H1 (cell line): ENCODE measurements at regions not wholly inside any gene's neighbourhood (a gene's known extent, or its start where the extent isn't known, plus 50 kb on each side); places are given as distances from the start of the nearest gene placed in this dataset.

Source experiments
- CTCF ChIA-PET: fragments of 300-600 bp; sonication (Branson Sonifier 250); formaldehyde crosslinking; loops from one replicate; lab custom pipeline; 2021; ENCODE audit not compliant: partially characterized antibody; lab: Charles Lee
- POLR2A ChIA-PET: fragments of 300-600 bp; sonication (Branson Sonifier 250); formaldehyde crosslinking; loops from one replicate; lab custom pipeline; 2021; ENCODE audit warnings: inconsistent platforms; ENCODE audit not compliant: partially characterized antibody; lab: Charles Lee
- DNase-seq, 2 experiments: peaks; one replicate each; pipeline versions ENCODE4 v3.0.0 to v3.0.0-alpha.2; 2010 to 2022; ENCODE audit warnings: low spot score in 2 of 2, low read depth in 1 of 2, mixed read lengths in 1 of 2
- FAIRE-seq: peaks from 2 replicates; lab custom pipeline; 2011; peaks lifted over from hg19 to GRCh38; lab: Jason Lieb, UNC
- H2AFZ ChIP-seq: 2 replicates; pipeline ENCODE4 v1.8.1; 2012; ENCODE audit warnings: low read length, inconsistent platforms
- H2AK5ac ChIP-seq: 2 replicates; pipeline ENCODE4 v1.6.1; 2013; ENCODE audit warnings: low read depth, low read length
- H2BK120ac ChIP-seq: replicated peaks from 2 replicates; pipeline ENCODE3; 2013; ENCODE audit warnings: low read depth, low read length, inconsistent platforms
- H2BK12ac ChIP-seq: 2 replicates; pipeline ENCODE4 v1.6.1; 2013; ENCODE audit warnings: low read depth, low read length
- H2BK15ac ChIP-seq: 2 replicates; pipeline ENCODE4 v1.6.1; 2013; ENCODE audit warnings: low read length
- H2BK20ac ChIP-seq: 2 replicates; pipeline ENCODE4 v1.6.1; 2013; ENCODE audit warnings: low read length
- H2BK5ac ChIP-seq: 2 replicates; pipeline ENCODE4 v1.6.1; 2013; ENCODE audit warnings: low read depth, low read length
- H3K14ac ChIP-seq: 2 replicates; pipeline ENCODE4 v1.6.1; 2013; ENCODE audit warnings: inconsistent platforms; ENCODE audit not compliant: insufficient read length
- H3K18ac ChIP-seq: 2 replicates; pipeline ENCODE4 v1.6.1; 2013; ENCODE audit warnings: low read length; ENCODE audit errors: extremely low read depth
- H3K23ac ChIP-seq: 2 replicates; pipeline ENCODE4 v1.6.1; 2013; ENCODE audit warnings: inconsistent platforms; ENCODE audit not compliant: insufficient read length
- H3K23me2 ChIP-seq: 2 replicates; pipeline ENCODE4 v1.6.1; 2013; ENCODE audit warnings: low read depth, low read length
- H3K27ac ChIP-seq: 2 replicates; pipeline ENCODE4 v1.6.1; 2011; ENCODE audit warnings: low read depth, low read length, inconsistent platforms
- H3K27me3 ChIP-seq, 4 experiments: replicated peaks in 1 of 4; 1 replicate in 1 of 4; 2 replicates in 3 of 4; pipeline versions ENCODE4 v1.6.1 to v1.8.1; 2011 to 2013; ENCODE audit warnings: low read length in 3 of 4, mild to moderate bottlenecking in 3 of 4, inconsistent platforms in 2 of 4, mixed read lengths in 2 of 4, moderate library complexity in 1 of 4; ENCODE audit not compliant: control insufficient read depth in 3 of 4, insufficient read depth in 3 of 4; ENCODE audit errors: extremely low read depth in 1 of 4
- H3K36me3 ChIP-seq, 4 experiments: 2 replicates each; pipeline versions ENCODE4 v1.6.1 to v1.8.1; 2011 to 2013; ENCODE audit warnings: mild to moderate bottlenecking in 4 of 4, low read length in 3 of 4, moderate library complexity in 2 of 4, control low read depth in 1 of 4, inconsistent platforms in 1 of 4; ENCODE audit not compliant: insufficient read depth in 4 of 4, control insufficient read depth in 2 of 4
- H3K4ac ChIP-seq: replicated peaks from 2 replicates; pipeline ENCODE3; 2013; ENCODE audit warnings: low read length, low read depth, mixed read lengths, inconsistent platforms; ENCODE audit not compliant: insufficient read length
- H3K4me1 ChIP-seq, 4 experiments: replicated peaks in 1 of 4; 1 replicate in 1 of 4; 2 replicates in 3 of 4; pipeline versions ENCODE4 v1.6.1 to v1.8.1; 2011 to 2013; ENCODE audit warnings: low read length in 3 of 4, inconsistent platforms in 2 of 4, mixed read lengths in 1 of 4; ENCODE audit not compliant: insufficient read depth in 4 of 4, control insufficient read depth in 3 of 4
- H3K4me2 ChIP-seq, 2 experiments: 2 replicates each; pipeline versions ENCODE4 v1.6.1 to v1.8.1; 2011 to 2013; ENCODE audit warnings: low read depth in 2 of 2, low read length in 2 of 2, control low read depth in 1 of 2, inconsistent platforms in 1 of 2, mild to moderate bottlenecking in 1 of 2; ENCODE audit not compliant: insufficient read depth in 1 of 2
- H3K4me3 ChIP-seq, 4 experiments: fragments of 200-600, 300-600 bp in 1 of 4; sonication (generic), shearing (Covaris generic), sonication (Bioruptor Twin) in 1 of 4; 2 replicates each; pipeline versions ENCODE4 v1.5.1 to v1.8.1; 2011 to 2016; ENCODE audit warnings: low read length in 4 of 4, low read depth in 3 of 4, control low read depth in 2 of 4, inconsistent platforms in 2 of 4, mild to moderate bottlenecking in 2 of 4, mixed read lengths in 1 of 4, moderate library complexity in 1 of 4; ENCODE audit not compliant: insufficient read depth in 2 of 4; ENCODE audit errors: extremely low read depth in 1 of 4
- H3K56ac ChIP-seq: replicated peaks from 2 replicates; pipeline ENCODE3; 2013; ENCODE audit warnings: low read depth, mild to moderate bottlenecking, mixed read lengths, low read length, inconsistent platforms; ENCODE audit not compliant: insufficient read length
- H3K79me1 ChIP-seq: 2 replicates; pipeline ENCODE4 v1.6.1; 2013; ENCODE audit warnings: low read depth, low read length, control low read depth
- H3K79me2 ChIP-seq, 2 experiments: 2 replicates each; pipeline versions ENCODE4 v1.6.1 to v1.8.1; 2012 to 2013; ENCODE audit warnings: low read length in 2 of 2, mild to moderate bottlenecking in 2 of 2, inconsistent platforms in 1 of 2; ENCODE audit not compliant: insufficient read depth in 2 of 2, control insufficient read depth in 1 of 2
- H3K9ac ChIP-seq, 4 experiments: replicated peaks in 1 of 4; 1 replicate in 1 of 4; 2 replicates in 3 of 4; pipeline versions ENCODE4 v1.6.1 to v1.8.1; 2011 to 2013; ENCODE audit warnings: low read depth in 3 of 4, low read length in 3 of 4, control low read depth in 2 of 4, mild to moderate bottlenecking in 2 of 4, moderate library complexity in 2 of 4, inconsistent platforms in 1 of 4; ENCODE audit errors: extremely low read depth in 1 of 4
- H3K9me3 ChIP-seq, 2 experiments: 2 replicates each; pipeline versions ENCODE4 v1.6.1 to v1.8.1; 2012 to 2013; ENCODE audit warnings: mild to moderate bottlenecking in 2 of 2, moderate library complexity in 2 of 2, control low read depth in 1 of 2, inconsistent platforms in 1 of 2, low read depth in 1 of 2, low read length in 1 of 2, mixed read lengths in 1 of 2; ENCODE audit not compliant: insufficient read depth in 2 of 2
- H4K20me1 ChIP-seq, 2 experiments: replicated peaks in 1 of 2; 2 replicates each; pipeline versions ENCODE3 to v1.8.1; 2011 to 2013; ENCODE audit warnings: inconsistent platforms in 2 of 2, low read length in 2 of 2, mild to moderate bottlenecking in 1 of 2; ENCODE audit not compliant: insufficient read depth in 2 of 2, control insufficient read depth in 1 of 2
- H4K5ac ChIP-seq: 2 replicates; pipeline ENCODE4 v1.6.1; 2013; ENCODE audit warnings: low read length, low read depth, mixed read lengths, inconsistent platforms; ENCODE audit not compliant: insufficient read length
- H4K8ac ChIP-seq: 2 replicates; pipeline ENCODE4 v1.8.0; 2013; ENCODE audit warnings: mild to moderate bottlenecking, moderate library complexity, low read length, inconsistent platforms; ENCODE audit not compliant: insufficient read depth; ENCODE audit errors: extremely low read depth
- H4K91ac ChIP-seq: replicated peaks from 2 replicates; pipeline ENCODE3; 2013; ENCODE audit warnings: low read length, mixed read lengths, inconsistent platforms; ENCODE audit not compliant: insufficient read length
- PHF8 ChIP-seq: fragments of 200-600 bp; sonication (generic); conservative IDR thresholded peaks from 2 replicates; pipeline ENCODE4 v1.7.1; 2012; ENCODE audit warnings: low read depth, mild to moderate bottlenecking, inconsistent platforms, low read length, moderate library complexity
- SIN3A ChIP-seq, 2 experiments: IDR thresholded peaks in 1 of 2; conservative IDR thresholded peaks in 1 of 2; 2 replicates each; pipeline ENCODE4 v1.6.1; 2011 to 2012; ENCODE audit warnings: low read length in 2 of 2, improper control_type of control experiment in 1 of 2, low read depth in 1 of 2, mild to moderate bottlenecking in 1 of 2
- SP2 ChIP-seq: IDR thresholded peaks from 2 replicates; pipeline ENCODE4 v1.6.1; 2012; ENCODE audit warnings: mild to moderate bottlenecking, low read length, inconsistent platforms
- TBP ChIP-seq: IDR thresholded peaks from 2 replicates; pipeline ENCODE4 v1.6.1; 2011; ENCODE audit warnings: low read depth, low read length, improper control_type of control experiment
- WGBS, 2 experiments: shearing (Covaris generic) in 1 of 2; methylation state at CpG; one replicate each; pipeline versions ENCODE4 v1.1.6 to v1.1.7; 2013 to 2015; ENCODE audit warnings: low lambda C conversion rate in 2 of 2, mixed read lengths in 2 of 2, inconsistent platforms in 1 of 2, low coverage in 1 of 2, missing lambda C conversion rate in 1 of 2; ENCODE audit not compliant: insufficient replicate concordance in 2 of 2, insufficient coverage in 1 of 2, insufficient read length in 1 of 2; ENCODE audit errors: extremely low coverage in 1 of 2, missing lambda C conversion rate in 1 of 2; 5-methylcytosine and 5-hydroxymethylcytosine counted together

DNA sequence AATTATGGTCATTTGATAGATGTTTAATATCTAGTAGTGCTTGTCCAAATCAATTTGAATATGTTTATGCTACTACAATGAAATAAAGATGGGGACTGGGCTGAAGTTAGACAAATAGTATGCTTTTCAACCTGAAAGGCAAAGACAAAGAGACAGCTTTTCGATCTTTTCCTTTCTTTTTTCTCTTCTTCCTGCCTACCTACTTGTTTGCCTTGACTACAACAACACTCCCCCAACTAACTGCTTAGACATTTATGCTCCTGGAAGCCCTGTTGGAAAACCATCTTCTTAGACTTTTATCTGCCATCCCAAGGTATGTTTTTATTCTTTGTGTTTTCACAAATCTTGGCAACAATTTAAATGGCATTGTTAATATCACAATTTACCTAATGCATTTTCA, 374.4 kb upstream of the DDI1 start:
- Histone ChIP-seq H3K23me2 (no peaks in the 10 kb centered on the region), H3K9me3 (no peaks in the 10 kb centered on the region), H2AFZ (no peak overlapping the region)
- TF ChIP-seq SIN3A (conservative IDR thresholded peaks at IDR 0.05 in 1 of 2, IDR thresholded peaks at IDR 0.05 in 1 of 2; ENCODE audit: low read depth in 1 of 2, low read length in 2 of 2) (no peak), PHF8 (no peak), SP2 (no peak), TBP (no peak)
- TF ChIP-seq, all 59 proteins: peak for 0
- Histone ChIP-seq H3K23ac (no peak overlapping the region), H3K79me2 (no peaks in the 10 kb centered on the region), H3K14ac (no peak overlapping the region), H3K9ac (no peak overlapping the region), H3K27ac (no peak overlapping the region), H2BK5ac (no peak overlapping the region), H2BK120ac (no peak overlapping the region), H3K4me2 (no peak overlapping the region), H3K56ac (no peak overlapping the region), H2BK15ac (no peak overlapping the region), H3K4me3 (no peak overlapping the region), H2AK5ac (no peak overlapping the region), H4K5ac (no peak overlapping the region), H4K8ac (no peak overlapping the region), H3K27me3 (no peaks in the 10 kb centered on the region), H2BK12ac (no peak overlapping the region), H3K36me3 (no peaks in the 10 kb centered on the region), H3K79me1 (no peaks in the 10 kb centered on the region), H3K4me1 (no peaks in the 10 kb centered on the region), H3K18ac (no peak overlapping the region), H4K20me1 (no peaks in the 10 kb centered on the region), H3K4ac (no peak overlapping the region), H4K91ac (no peak overlapping the region), H2BK20ac (no peak overlapping the region)
- 45% methylated on average over 1 of the region's 1 CpG; no CpG with 5 or more reads in 1 of the 2 experiments for WGBS, 2 experiments
- ChIA-PET CTCF (interaction anchor here (1.0 to 2.1 kb wide), 5 partner anchors 9 to 61 kb away, joined by 3 to 10 read pairs (median 6); no protein-coding TSS in a partner anchor), POLR2A (no interaction called here)
- no peak for FAIRE-seq
- DNase-seq, result no peak
